ENCODE measurements at regions not wholly inside any gene's neighbourhood (a gene's known extent, or its start where the extent isn't known, plus 50 kb on each side); places are given as distances from the start of the nearest gene placed in this dataset.

DNA sequence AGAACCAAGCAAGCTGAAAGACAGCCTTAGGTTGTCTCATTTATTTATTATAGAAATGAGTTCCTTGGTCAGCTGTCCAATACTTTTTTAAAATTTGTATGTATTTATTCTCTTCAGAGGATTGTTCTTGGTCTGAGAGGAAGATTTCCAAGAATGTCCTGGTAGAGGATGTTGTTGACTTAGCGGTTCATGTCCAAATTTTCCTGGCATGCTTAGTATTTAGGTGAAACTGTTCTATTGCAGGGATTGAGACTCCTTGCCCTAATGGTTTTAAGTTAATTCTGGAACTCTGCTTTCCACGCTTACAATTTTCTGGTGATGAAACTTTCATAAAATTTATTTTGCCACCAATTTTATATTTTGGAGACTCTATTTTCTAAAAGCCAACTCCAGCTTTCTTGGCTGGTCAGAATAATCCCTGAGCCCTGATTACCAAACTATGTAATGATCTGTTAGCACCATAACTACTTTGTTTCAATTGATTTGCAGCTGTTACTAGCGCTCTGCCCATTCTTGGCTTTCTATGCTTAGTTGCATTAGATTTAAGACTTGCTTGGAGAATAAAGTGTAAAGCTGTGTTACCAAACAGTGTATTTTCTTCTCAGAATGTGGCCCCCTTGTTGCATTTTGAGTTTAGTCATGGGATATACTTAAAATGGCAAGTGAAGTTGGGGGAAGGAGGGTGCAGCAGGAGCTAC lies 1868.8 kb upstream of the CELF4 start:
- Mint-ChIP-seq H3K27ac (no peak overlapping the region), H3K4me1 (no peaks in the 10 kb centered on the region), H3K27me3 (no peaks in the 10 kb centered on the region), H3K9me3 (peaks cover 13 to 30% of the 10 kb centered on the region in 2 donors), H3K4me3 (no peak overlapping the region)
- no peak for ATAC-seq
- no peak for DNase-seq

GRCh38 chr18:39425172-39425850 lies 1859.7 kb upstream of the CELF4 start:
- no peaks in the 10 kb centered on the region for H3K4me1 Mint-ChIP-seq
- no peak for ATAC-seq
- H3K9me3 Mint-ChIP-seq, result peaks cover 13 to 39% of the 10 kb centered on the region in 2 donors
- DNase-seq, result no peak
- no peaks in the 10 kb centered on the region for H3K27me3 Mint-ChIP-seq
- no peak overlapping the region for H3K27ac Mint-ChIP-seq
- H3K4me3 Mint-ChIP-seq, result no peak overlapping the region

DNA sequence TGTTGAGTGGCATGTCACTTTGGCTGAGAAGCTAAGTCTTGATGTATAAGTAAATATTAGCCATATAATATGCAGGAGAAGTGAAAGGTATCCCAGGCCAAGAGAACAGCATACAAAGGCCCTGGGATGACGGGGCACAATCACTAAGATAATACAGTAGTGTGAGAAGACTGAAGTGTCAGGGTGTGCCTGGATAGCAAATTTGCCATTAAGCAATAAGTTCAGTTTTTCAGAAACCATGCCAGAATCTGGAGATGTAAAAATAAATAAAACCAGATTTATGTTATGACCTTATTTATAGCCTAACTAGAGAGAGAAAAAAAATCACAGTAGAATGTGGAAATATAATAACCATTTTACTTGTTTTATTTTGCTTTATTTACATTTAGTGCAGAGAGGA lies 1858.7 kb upstream of the CELF4 start:
- ATAC-seq, result no peak
- Mint-ChIP-seq H3K27me3 (no peaks in the 10 kb centered on the region), H3K4me3 (no peak overlapping the region)

DNA sequence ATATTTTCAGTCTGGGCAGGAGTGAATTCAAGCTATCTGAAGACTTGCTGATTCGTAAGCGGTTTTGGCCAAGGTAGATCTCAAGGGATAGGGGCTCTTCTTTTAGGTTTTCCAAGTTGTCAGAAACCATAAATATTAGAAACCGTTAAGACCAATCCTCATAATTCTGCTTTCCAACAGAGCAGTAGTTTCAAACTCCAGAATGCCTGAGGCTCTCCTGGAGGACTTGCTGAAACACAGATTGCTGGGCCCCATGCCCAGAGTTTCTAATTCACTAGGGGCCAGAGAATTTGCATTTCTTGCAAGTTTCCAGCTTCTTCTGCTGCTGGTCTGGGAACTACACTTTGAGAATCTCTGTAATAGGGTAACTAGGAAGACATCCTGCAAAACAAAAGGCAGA lies 1855.7 kb upstream of the CELF4 start:
- no peaks in the 10 kb centered on the region for H3K4me1 Mint-ChIP-seq
- H3K27ac Mint-ChIP-seq, result no peak overlapping the region
- no peak for ATAC-seq
- no peak overlapping the region for H3K4me3 Mint-ChIP-seq
- DNase-seq, result no peak
- peaks cover 9 to 19% of the 10 kb centered on the region in 2 donors for H3K9me3 Mint-ChIP-seq
- no peaks in the 10 kb centered on the region for H3K27me3 Mint-ChIP-seq

More for the DNA sequence above, 1858.7 kb upstream of the CELF4 start:
- H3K4me1 Mint-ChIP-seq, result no peaks in the 10 kb centered on the region
- H3K9me3 Mint-ChIP-seq, result peaks cover 13 to 29% of the 10 kb centered on the region in 2 donors
- no peak for DNase-seq
- no peak overlapping the region for H3K27ac Mint-ChIP-seq

DNA sequence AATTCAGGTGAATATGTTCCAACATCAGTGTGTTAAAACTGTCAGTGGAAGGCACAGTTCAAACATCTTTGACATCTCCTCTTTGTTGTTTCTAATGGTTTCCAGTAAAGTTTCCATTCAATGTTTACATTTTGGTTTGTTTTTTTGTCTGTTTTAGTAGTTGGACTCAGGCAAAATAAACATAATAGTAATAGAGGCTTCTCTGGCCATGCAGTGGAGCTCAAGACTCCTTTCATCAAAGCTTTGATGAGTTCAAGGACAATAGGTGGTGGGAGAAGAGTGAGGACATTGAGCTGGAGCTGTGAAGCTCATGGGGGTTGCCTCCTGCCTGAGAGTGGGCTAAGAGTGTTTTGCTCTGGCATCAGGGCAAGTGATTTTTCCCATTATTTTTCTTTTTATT lies 1853.7 kb upstream of the CELF4 start:
- DNase-seq, result no peak
- H3K9me3 Mint-ChIP-seq, result peaks cover 5% of the 10 kb centered on the region in 2 donors
- no peak for ATAC-seq
- no peaks in the 10 kb centered on the region for H3K4me1 Mint-ChIP-seq
- no peaks in the 10 kb centered on the region for H3K27me3 Mint-ChIP-seq
- H3K27ac Mint-ChIP-seq, result no peak overlapping the region
- H3K4me3 Mint-ChIP-seq, result no peak overlapping the region

GRCh38 chr18:39415471-39415870 lies 1849.9 kb upstream of the CELF4 start:
- Mint-ChIP-seq H3K27ac (no peak overlapping the region), H3K4me1 (no peaks in the 10 kb centered on the region), H3K4me3 (no peak overlapping the region), H3K9me3 (peaks cover 5 to 8% of the 10 kb centered on the region in 2 donors), H3K27me3 (no peaks in the 10 kb centered on the region)
- ATAC-seq (no peak), DNase-seq (no peak)

GRCh38 chr18:39414009-39414700 lies 1848.6 kb upstream of the CELF4 start:
- H3K4me1 Mint-ChIP-seq, result no peaks in the 10 kb centered on the region
- peaks cover 5 to 8% of the 10 kb centered on the region in 2 donors for H3K9me3 Mint-ChIP-seq
- no peak overlapping the region for H3K27ac Mint-ChIP-seq
- ATAC-seq, result peak; percentile 92
- H3K4me3 Mint-ChIP-seq, result peak overlapping the region; percentile 10 to 14
- no peaks in the 10 kb centered on the region for H3K27me3 Mint-ChIP-seq
- DNase-seq, result peak in 1 of 2 donors; percentile 8

- H3K4me1 Mint-ChIP-seq, result no peaks in the 10 kb centered on the region
Measured at GRCh38 chr18:39406941-39407340, 1841.3 kb upstream of the CELF4 start.

GRCh38 chr18:39403121-39403520 lies 1837.5 kb upstream of the CELF4 start:
- DNase-seq (no peak), ATAC-seq (no peak)
- Mint-ChIP-seq H3K27ac (no peak overlapping the region), H3K9me3 (peaks cover 7 to 12% of the 10 kb centered on the region in 2 donors), H3K4me3 (no peak overlapping the region), H3K27me3 (no peaks in the 10 kb centered on the region), H3K4me1 (no peaks in the 10 kb centered on the region)

More at GRCh38 chr18:39406941-39407340, 1841.3 kb upstream of the CELF4 start:
- no peak for ATAC-seq
- DNase-seq, result no peak
- Mint-ChIP-seq H3K27ac (no peak overlapping the region), H3K27me3 (no peaks in the 10 kb centered on the region), H3K9me3 (peaks cover 11 to 16% of the 10 kb centered on the region in 2 donors), H3K4me3 (no peak overlapping the region)

DNA sequence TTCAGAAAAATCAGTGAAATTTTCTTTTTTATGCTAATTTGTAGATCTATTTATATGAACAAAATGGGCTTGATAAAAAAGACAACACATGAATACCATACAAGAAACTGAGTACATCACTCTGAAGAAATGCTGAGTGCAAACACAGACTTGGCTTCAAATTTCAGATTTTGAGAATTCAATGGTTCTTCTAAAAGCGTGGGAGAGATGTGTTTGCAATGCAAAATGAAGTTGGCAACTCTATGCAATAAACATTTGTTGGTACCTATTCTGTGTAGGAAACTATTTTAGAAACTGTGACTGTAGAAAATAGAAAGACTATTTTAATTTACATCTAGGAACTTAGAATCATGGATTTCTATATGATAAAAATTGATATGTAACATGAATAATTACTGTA lies 1834.1 kb upstream of the CELF4 start:
- ATAC-seq, result no peak
- peaks cover under 1 to 4% of the 10 kb centered on the region in 2 donors for H3K9me3 Mint-ChIP-seq
- no peak overlapping the region for H3K4me3 Mint-ChIP-seq
- no peak for DNase-seq
- no peaks in the 10 kb centered on the region for H3K27me3 Mint-ChIP-seq
- no peaks in the 10 kb centered on the region for H3K4me1 Mint-ChIP-seq
- H3K27ac Mint-ChIP-seq, result no peak overlapping the region

DNA sequence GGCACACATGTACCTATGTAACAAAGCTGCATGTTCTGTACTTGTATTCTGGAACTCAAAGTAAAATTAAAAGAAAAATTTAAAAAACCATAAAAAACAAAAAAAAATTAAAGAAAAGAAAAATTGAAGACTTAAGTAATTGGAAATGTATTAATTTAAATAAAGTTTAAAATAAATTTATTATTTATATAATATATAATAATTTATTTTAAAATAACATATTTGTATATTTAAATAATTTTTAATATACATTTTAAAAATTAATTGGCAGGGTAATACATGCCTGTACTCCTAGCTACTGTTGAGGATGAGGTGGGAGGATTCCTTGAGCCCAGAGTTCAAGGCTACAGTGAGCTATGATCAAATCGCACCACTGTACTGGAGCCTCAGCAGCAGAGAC lies 1830.6 kb upstream of the CELF4 start:
- no peak overlapping the region for H3K27ac Mint-ChIP-seq
- no peak for DNase-seq
- H3K9me3 Mint-ChIP-seq, result peaks cover 13 to 33% of the 10 kb centered on the region in 2 donors
- H3K27me3 Mint-ChIP-seq, result no peaks in the 10 kb centered on the region
- H3K4me3 Mint-ChIP-seq, result no peak overlapping the region
- H3K4me1 Mint-ChIP-seq, result no peaks in the 10 kb centered on the region
- no peak for ATAC-seq

- ATAC-seq (no peak), DNase-seq (no peak)
- Mint-ChIP-seq H3K9me3 (peaks cover 17 to 48% of the 10 kb centered on the region in 2 donors), H3K4me3 (no peak overlapping the region), H3K27ac (no peak overlapping the region), H3K4me1 (no peaks in the 10 kb centered on the region), H3K27me3 (no peaks in the 10 kb centered on the region)
Measured at GRCh38 chr18:39389800-39390379, 1824.3 kb upstream of the CELF4 start.

GRCh38 chr18:39380866-39381265 lies 1815.3 kb upstream of the CELF4 start:
- H3K4me3 Mint-ChIP-seq, result no peak overlapping the region
- H3K4me1 Mint-ChIP-seq, result no peaks in the 10 kb centered on the region
- no peak overlapping the region for H3K27ac Mint-ChIP-seq
- no peaks in the 10 kb centered on the region for H3K27me3 Mint-ChIP-seq
- DNase-seq (no peak), ATAC-seq (no peak)
- H3K9me3 Mint-ChIP-seq, result peaks cover 0 to 1% of the 10 kb centered on the region in 2 donors

GRCh38 chr18:39380186-39380725 lies 1814.7 kb upstream of the CELF4 start:
- DNase-seq, result no peak
- Mint-ChIP-seq H3K27ac (no peak overlapping the region), H3K4me1 (no peaks in the 10 kb centered on the region), H3K9me3 (no peaks in the 10 kb centered on the region), H3K4me3 (no peak overlapping the region), H3K27me3 (no peaks in the 10 kb centered on the region)
- ATAC-seq, result no peak

DNA sequence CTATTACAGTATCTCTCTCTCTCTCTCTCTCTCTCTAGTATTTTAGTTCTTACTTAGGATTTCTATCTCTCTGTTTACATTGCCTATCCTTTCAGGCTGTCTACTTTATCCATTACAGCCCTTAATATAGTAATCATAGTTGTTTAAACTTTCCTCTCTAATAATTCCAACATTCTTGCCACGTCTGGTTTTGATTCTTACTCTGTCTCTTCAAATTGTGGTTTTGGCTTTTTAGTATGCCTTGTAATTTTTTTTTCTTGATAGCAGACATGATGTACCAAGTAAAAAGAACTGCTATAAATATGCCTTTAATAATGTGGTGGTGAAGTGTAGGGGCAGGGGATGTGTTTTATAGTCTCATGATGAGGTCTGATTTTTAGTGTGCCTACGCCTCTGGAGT lies 1809.5 kb upstream of the CELF4 start:
- no peaks in the 10 kb centered on the region for H3K27me3 Mint-ChIP-seq
- no peak overlapping the region for H3K4me3 Mint-ChIP-seq
- ATAC-seq (no peak), DNase-seq (no peak)
- no peaks in the 10 kb centered on the region for H3K4me1 Mint-ChIP-seq
- H3K27ac Mint-ChIP-seq, result no peak overlapping the region
- H3K9me3 Mint-ChIP-seq, result peaks cover 5 to 8% of the 10 kb centered on the region in 2 donors
